GM12891 (cell line): ENCODE measurements at regions not wholly inside any gene's neighbourhood (a gene's known extent, or its start where the extent isn't known, plus 50 kb on each side); places are given as distances from the start of the nearest gene placed in this dataset.

ENCODE experiments used
- DNase-seq: peaks from one replicate; pipeline ENCODE4 v3.0.0; 2011; ENCODE audit warnings: low spot score; ENCODE audit not compliant: insufficient read length
- FAIRE-seq: peaks from 2 replicates; lab custom pipeline; 2011; peaks lifted over from hg19 to GRCh38; lab: Jason Lieb, UNC
- PAX5 ChIP-seq: IDR thresholded peaks from 2 replicates; pipeline ENCODE4 v1.6.1; 2011; ENCODE audit warnings: low read length, moderate library complexity, mild to moderate bottlenecking; ENCODE audit not compliant: insufficient read depth, severe bottlenecking
- POLR2A ChIP-seq: IDR thresholded peaks from 2 replicates; pipeline ENCODE4 v1.6.1; 2011; ENCODE audit warnings: low read depth, low read length, control low read depth
- POLR2AphosphoS5 ChIP-seq: IDR thresholded peaks from 2 replicates; pipeline ENCODE4 v1.6.1; 2011; ENCODE audit warnings: low read depth, low read length, control low read depth
- POU2F2 ChIP-seq: IDR thresholded peaks from 2 replicates; pipeline ENCODE4 v1.6.1; 2011; ENCODE audit warnings: low read depth, mild to moderate bottlenecking, control low read depth, low read length, moderate library complexity
- SPI1 ChIP-seq: IDR thresholded peaks from 2 replicates; pipeline ENCODE4 v1.6.1; 2011; ENCODE audit warnings: low read depth, low read length, control low read depth
- TAF1 ChIP-seq: IDR thresholded peaks from 2 replicates; pipeline ENCODE4 v1.6.1; 2011; ENCODE audit warnings: low read depth, low read length, control low read depth

DNA sequence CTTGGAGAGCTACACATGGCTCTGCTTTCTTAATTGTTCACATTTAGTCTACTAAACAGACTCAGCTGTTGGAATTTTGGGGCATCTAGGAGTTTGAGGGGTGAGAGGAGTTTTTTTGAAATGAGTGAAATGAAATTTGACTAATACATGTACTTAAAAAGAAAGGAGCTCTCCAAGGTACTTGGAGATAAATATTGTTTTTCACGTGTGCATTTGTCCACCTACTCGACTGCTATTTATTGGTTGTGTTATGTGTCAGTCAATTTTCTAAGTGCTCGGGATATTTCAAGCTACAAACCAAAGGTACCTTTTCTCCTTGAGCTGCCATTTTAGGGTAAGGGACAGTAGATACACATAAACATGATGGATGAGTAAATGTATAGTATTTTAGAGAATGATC lies 697.0 kb downstream of the LIG4 start:
- FAIRE-seq (no peak), DNase-seq (no peak)
- TF ChIP-seq SPI1 (no peak), POU2F2 (no peak), POLR2A (no peak), TAF1 (no peak), POLR2AphosphoS5 (no peak), PAX5 (no peak)

DNA sequence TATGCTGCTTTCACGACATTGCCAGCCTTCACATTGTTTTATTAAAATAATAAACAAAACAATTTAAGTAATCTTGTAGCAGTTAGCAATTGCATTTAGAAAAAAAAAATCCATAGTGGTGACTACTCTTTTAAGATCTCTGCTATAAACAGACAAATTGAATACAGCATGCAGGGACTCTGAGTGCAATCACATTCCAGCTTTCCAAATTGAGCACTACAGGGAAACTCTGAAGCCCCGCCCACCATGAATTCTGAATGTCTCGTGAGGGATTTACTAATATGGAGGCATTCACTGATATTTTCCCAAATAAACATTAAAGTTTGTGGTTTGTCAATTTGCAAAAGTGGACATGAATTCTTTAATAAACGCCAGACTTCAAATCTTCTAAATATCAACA lies 698.8 kb downstream of the LIG4 start:
- DNase-seq (no peak), FAIRE-seq (no peak)
- no peak for TF ChIP-seq POU2F2
- no peak for TF ChIP-seq SPI1
- no peak for TF ChIP-seq TAF1
- TF ChIP-seq POLR2A: no peak
- TF ChIP-seq POLR2AphosphoS5: no peak
- no peak for TF ChIP-seq PAX5

DNA sequence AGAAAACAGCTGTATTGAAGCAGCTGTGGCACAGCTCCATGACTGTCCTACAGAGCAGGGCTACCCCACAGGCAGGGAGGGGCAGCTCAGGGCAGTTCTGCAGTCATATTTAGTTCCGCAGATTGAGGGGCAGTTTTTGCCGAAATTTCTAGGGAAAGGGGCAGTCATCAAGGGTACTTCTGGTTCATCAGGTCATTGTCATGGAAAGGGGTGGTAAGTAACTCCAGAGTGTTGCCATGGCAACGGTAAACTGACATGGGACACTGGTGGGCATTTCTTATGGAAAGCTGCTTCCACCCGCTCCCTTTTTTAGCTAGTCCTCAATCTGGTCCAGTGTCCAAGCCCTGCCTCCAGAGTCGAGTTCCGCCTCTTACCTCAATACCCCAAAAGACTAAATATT lies 702.8 kb downstream of the LIG4 start:
- DNase-seq (no peak), FAIRE-seq (no peak)

DNA sequence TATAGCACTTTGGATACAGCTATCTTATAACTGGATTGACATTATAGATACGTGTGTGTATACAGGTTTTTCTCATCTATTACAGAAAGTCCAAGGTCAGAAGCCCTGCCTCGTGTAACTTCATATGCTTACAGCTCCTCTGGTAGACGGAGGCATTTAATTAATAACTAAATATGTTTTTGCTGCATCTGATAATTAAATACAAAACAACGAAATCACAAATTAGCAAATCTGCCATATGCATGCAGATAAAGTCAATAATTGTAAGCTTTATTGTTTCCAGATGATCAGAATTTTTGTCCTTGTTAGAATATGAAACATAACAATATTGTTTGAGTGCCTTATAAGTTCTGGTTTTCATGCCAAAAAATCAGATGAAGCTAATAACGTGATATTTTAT lies 717.7 kb downstream of the LIG4 start:
- FAIRE-seq (no peak), DNase-seq (no peak)
- TF ChIP-seq POU2F2 (no peak), TAF1 (no peak), POLR2AphosphoS5 (no peak), SPI1 (no peak), POLR2A (no peak), PAX5 (no peak)

More for the DNA sequence above, 702.8 kb downstream of the LIG4 start:
- no peak for TF ChIP-seq POU2F2
- TF ChIP-seq POLR2A: no peak
- TF ChIP-seq TAF1: no peak
- TF ChIP-seq POLR2AphosphoS5: no peak
- no peak for TF ChIP-seq PAX5
- no peak for TF ChIP-seq SPI1

DNA sequence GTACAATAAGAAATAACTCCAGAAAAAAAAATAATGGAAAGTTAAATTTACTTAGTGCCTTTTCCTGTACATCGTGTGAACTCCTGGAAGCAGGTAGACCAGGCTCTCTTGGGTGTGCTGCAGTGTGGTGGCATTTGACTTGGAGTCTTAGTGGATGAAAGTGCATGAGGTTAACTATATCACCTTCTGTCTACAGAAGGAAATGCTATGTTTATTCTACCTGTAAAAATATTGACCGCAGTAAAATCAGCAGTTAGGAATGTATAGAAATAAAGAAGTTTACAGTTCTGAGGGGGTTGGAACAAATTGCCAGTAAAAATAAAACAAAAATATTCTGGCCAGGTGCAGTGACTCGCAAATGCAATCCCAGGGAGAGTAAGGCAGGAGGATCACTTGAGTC lies 722.1 kb downstream of the LIG4 start:
- FAIRE-seq (no peak), DNase-seq (no peak)
- no peak for TF ChIP-seq POLR2AphosphoS5

DNA sequence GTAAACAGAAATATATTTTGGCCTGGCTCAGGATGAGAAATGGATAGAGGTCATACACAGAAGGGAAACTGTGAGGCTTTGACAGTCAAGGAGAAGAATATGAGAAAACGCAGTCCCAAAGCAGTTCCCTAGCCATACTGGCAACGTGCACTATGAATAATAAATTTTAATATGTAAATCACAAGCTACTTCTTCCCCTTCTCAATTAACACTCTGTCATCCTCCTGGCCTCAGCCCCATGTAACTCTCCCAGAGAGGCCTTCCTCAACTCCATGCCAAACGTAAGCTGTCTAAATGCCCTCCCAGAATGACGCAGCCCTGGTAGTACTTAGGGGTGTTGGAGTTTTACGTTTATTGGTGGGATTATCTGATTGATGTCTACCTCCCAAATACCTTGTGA lies 732.6 kb downstream of the LIG4 start:
- no peak for FAIRE-seq

DNA sequence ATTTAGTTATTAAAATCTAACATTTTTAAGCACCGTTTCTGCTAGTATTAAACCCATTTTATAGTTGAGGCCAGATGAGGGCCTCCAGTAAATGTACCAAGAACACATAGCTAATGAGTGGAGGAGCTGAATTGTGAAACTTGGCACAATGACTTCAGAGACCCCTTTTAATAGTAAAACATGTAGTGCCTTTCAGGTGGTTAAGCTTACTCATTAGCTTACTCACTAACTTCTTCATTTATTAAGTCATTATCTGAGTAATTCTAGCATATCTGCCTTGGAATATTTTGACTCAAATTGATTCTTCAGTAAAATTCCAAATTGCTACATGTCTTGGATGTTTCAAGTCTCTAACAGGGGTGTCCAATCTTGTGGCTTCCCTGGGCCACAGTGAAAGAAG lies 735.2 kb downstream of the LIG4 start:
- DNase-seq (no peak), FAIRE-seq (no peak)
- no peak for TF ChIP-seq POLR2A
- no peak for TF ChIP-seq POLR2AphosphoS5
- TF ChIP-seq POU2F2: no peak
- no peak for TF ChIP-seq PAX5
- TF ChIP-seq TAF1: no peak
- no peak for TF ChIP-seq SPI1

More for the DNA sequence above, 732.6 kb downstream of the LIG4 start:
- TF ChIP-seq PAX5 (no peak), POU2F2 (no peak), SPI1 (no peak), POLR2AphosphoS5 (no peak)
- DNase-seq: no peak

DNA sequence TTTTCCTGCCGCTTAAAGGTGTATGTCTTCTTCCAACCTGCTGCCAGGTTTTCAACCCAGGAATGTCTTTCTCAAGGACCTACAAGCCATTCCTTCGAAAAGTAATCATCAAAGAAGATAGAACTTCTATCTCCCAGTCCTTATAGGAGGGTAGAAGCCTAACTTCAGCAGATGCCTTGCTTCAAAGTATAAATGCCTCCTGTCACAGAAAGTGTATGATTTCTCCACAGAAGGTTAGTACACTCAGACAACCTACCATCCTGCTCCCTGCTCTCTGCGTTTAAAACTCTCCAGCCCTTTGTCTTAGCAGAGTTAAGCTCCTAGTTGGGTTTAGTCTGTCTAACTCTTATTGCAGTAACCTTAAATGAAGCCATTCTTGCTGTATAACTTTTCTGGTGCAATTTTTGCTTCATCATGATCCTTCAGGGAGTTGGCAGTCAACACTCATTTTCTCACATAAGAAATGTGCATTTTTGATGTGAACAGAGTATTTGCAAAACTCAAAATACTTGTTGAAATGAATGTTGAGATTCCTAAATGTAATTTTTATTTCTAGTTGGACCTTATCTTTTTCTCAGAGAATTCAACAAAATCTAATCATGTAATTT lies 737.5 kb downstream of the LIG4 start:
- DNase-seq: no peak
- TF ChIP-seq POU2F2: no peak
- TF ChIP-seq POLR2AphosphoS5: no peak
- FAIRE-seq: no peak

DNA sequence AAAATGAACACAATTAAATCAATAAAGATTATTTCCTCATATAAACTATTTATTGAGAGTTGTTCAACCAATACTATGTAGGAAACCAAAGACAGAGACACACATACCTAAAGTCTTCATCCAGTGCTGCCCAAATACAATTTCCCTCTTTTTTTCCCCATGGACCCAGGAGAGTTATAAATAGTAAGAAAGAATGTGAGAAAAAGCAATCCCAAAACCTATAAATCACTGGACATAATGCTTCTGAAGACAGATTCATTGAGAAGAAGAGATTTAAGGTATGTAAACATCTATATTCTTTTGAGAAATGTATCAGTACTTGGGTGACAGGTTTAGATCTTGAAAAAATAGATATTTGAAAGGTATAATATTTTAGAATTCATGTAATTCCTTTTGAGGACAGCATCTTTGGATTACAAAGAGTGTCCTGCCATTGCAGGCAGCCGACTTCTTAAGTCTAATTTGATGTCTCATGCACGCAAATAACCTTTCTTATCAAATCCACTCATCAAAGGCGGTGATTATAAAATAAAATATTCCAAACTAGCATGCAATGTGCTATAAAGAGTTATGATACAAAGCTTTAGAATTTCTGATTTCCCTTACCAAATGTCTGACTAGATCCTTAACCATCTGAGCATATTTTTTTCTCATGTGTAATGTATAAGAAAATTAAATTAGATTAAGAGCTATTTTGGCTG lies 739.4 kb downstream of the LIG4 start:
- TF ChIP-seq SPI1: no peak
- no peak for TF ChIP-seq TAF1
- no peak for TF ChIP-seq POU2F2
- FAIRE-seq (no peak), DNase-seq (no peak)

DNA sequence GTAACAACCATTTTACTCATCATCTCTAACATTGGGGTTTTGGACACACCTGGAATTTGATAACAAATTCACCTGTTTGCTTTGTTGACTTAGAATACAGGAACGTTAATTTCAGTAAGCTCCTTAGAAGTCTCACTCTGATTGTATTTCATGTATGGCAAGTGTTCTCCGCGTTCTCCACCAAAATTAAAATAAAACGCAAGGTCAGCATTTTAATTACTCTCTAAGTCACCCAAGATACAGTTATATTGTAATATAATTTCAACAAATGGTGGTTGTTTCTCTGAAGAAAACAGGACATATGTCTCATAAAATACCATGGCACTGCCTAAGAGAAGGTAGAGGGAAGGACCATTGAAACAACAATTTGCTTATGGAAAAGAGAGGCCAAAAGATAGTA lies 742.1 kb downstream of the LIG4 start:
- TF ChIP-seq POLR2A (no peak), POU2F2 (no peak), SPI1 (no peak), TAF1 (no peak), POLR2AphosphoS5 (no peak), PAX5 (no peak)
- FAIRE-seq (no peak), DNase-seq (no peak)
